SU-DHL-6 (cell line): ENCODE measurements at regions not wholly inside any gene's neighbourhood (a gene's known extent, or its start where the extent isn't known, plus 50 kb on each side); places are given as distances from the start of the nearest gene placed in this dataset.

Experiments
- H2AFZ ChIP-seq: fragments of 200-600 bp; sonication (generic); 2 replicates; pipeline ENCODE4 v1.6.1; 2014; ENCODE audit warnings: low read depth, mild to moderate bottlenecking, moderate library complexity, mixed read lengths, antibody characterized with exemption, low read length; ENCODE audit not compliant: severe bottlenecking
- H3F3A ChIP-seq: fragments of 200-600 bp; shearing (Covaris generic); 2 replicates; pipeline ENCODE4 v1.6.0; 2016; ENCODE audit warnings: antibody characterized with exemption, mild to moderate bottlenecking; ENCODE audit not compliant: insufficient read depth
- H3K27ac ChIP-seq: fragments of 200-600 bp; sonication (generic); 2 replicates; pipeline ENCODE4 v1.5.1; 2016; ENCODE audit warnings: low read depth, mild to moderate bottlenecking, low read length, moderate library complexity, mixed read lengths
- H3K27me3 ChIP-seq: fragments of 200-600 bp; sonication (generic), shearing (Covaris generic); 2 replicates; pipeline ENCODE4 v1.6.0; 2014; ENCODE audit warnings: mild to moderate bottlenecking, low read length
- H3K36me3 ChIP-seq: fragments of 200-600 bp; sonication (generic); 2 replicates; pipeline ENCODE4 v1.6.1; 2014; ENCODE audit warnings: mild to moderate bottlenecking, low read length, mixed read lengths
- H3K4me2 ChIP-seq: fragments of 300-600, 200-600 bp; shearing (Covaris generic), sonication (generic); 2 replicates; pipeline ENCODE4 v1.6.0; 2014; ENCODE audit warnings: low read length, low read depth, mild to moderate bottlenecking; ENCODE audit not compliant: poor library complexity, severe bottlenecking
- H3K4me3 ChIP-seq: fragments of 200-600 bp; sonication (generic); 2 replicates; pipeline ENCODE4 v1.5.1; 2014; ENCODE audit warnings: antibody characterized with exemption, low read length, mild to moderate bottlenecking, mixed read lengths; ENCODE audit not compliant: insufficient read depth, poor library complexity, severe bottlenecking
- H3K79me2 ChIP-seq: fragments of 200-600 bp; sonication (generic); 2 replicates; pipeline ENCODE4 v1.6.1; 2014; ENCODE audit warnings: mild to moderate bottlenecking, low read length, moderate library complexity; ENCODE audit not compliant: insufficient read depth
- H3K9ac ChIP-seq: fragments of 200-600 bp; sonication (generic); 2 replicates; pipeline ENCODE4 v1.7.0; 2014; ENCODE audit warnings: mild to moderate bottlenecking, low read length
- H3K9me2 ChIP-seq: fragments of 200-600 bp; sonication (generic); replicated peaks from 2 replicates; pipeline ENCODE4 v1.6.1; 2014; ENCODE audit warnings: low read length; ENCODE audit not compliant: insufficient read depth
- H3K9me3 ChIP-seq: fragments of 200-600 bp; sonication (generic); 2 replicates; pipeline ENCODE4 v1.6.1; 2014; ENCODE audit warnings: low read length, mixed read lengths; ENCODE audit not compliant: insufficient read depth
- H4K20me1 ChIP-seq: fragments of 200-600 bp; sonication (generic); 2 replicates; pipeline ENCODE4 v1.6.1; 2014; ENCODE audit warnings: low read depth, mild to moderate bottlenecking, antibody characterized with exemption, low read length, moderate library complexity, mixed read lengths
- EZH2phosphoT487 ChIP-seq: fragments of 200-600 bp; sonication (generic), shearing (Covaris generic); conservative IDR thresholded peaks from 2 replicates; pipeline ENCODE4 v1.6.1; 2018; ENCODE audit warnings: mild to moderate bottlenecking, antibody characterized with exemption, low read length, moderate library complexity, mixed read lengths
- TF ChIP-seq, protein P1 (sequence below): fragments of 200-600 bp; sonication (generic); IDR thresholded peaks from one replicate; pipeline ENCODE4 v1.5.1; 2017; ENCODE audit warnings: antibody characterized with exemption, mild to moderate bottlenecking, low read length, moderate library complexity; ENCODE audit not compliant: insufficient read depth, poor library complexity, severe bottlenecking

- Histone ChIP-seq H3K79me2 (no peaks in the 10 kb centered on the region), H3K36me3 (no peaks in the 10 kb centered on the region), H3K4me3 (no peak overlapping the region), H3K27ac (no peak overlapping the region), H2AFZ (no peak overlapping the region), H3K9me3 (peaks cover 5% of the 10 kb centered on the region; the same call in 1 of the 2 replicates), H3K9me2 (no peaks in the 10 kb centered on the region), H4K20me1 (no peaks in the 10 kb centered on the region), H3K27me3 (no peaks in the 10 kb centered on the region), H3F3A (no peaks in the 10 kb centered on the region), H3K9ac (no peak overlapping the region), H3K4me2 (no peak overlapping the region)
- TF ChIP-seq, protein P1, sequence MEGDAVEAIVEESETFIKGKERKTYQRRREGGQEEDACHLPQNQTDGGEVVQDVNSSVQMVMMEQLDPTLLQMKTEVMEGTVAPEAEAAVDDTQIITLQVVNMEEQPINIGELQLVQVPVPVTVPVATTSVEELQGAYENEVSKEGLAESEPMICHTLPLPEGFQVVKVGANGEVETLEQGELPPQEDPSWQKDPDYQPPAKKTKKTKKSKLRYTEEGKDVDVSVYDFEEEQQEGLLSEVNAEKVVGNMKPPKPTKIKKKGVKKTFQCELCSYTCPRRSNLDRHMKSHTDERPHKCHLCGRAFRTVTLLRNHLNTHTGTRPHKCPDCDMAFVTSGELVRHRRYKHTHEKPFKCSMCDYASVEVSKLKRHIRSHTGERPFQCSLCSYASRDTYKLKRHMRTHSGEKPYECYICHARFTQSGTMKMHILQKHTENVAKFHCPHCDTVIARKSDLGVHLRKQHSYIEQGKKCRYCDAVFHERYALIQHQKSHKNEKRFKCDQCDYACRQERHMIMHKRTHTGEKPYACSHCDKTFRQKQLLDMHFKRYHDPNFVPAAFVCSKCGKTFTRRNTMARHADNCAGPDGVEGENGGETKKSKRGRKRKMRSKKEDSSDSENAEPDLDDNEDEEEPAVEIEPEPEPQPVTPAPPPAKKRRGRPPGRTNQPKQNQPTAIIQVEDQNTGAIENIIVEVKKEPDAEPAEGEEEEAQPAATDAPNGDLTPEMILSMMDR = no peak
- TF ChIP-seq EZH2phosphoT487 = no peak
These were observed 569.0 kb downstream of the TAF11L14 start for GRCh38 chr5:18203296-18203695.

DNA sequence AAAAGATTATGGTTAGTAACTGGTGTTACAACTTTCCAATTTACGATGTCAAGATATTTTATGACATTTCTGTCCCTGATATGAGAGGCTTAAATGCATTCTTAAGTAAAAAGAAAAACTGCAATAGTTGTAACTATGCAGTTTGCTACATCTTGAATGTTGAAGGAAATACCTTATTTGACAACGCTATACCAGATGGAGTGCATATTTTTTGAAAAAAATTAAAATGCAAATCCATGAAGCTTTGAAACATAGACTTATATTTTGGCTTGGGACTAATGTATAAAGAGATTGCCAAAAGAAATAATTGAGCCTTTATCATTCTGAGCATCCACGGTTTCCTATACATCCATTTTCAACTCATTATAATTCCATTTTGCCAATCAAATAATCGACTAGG, 579.4 kb downstream of the TAF11L14 start:
- TF ChIP-seq, protein P1 = no peak
- no peak for TF ChIP-seq EZH2phosphoT487
- Histone ChIP-seq H3K27me3 (no peaks in the 10 kb centered on the region), H3K9me3 (no peaks in the 10 kb centered on the region), H4K20me1 (no peaks in the 10 kb centered on the region), H2AFZ (no peak overlapping the region), H3K79me2 (no peaks in the 10 kb centered on the region), H3F3A (no peaks in the 10 kb centered on the region), H3K9ac (no peak overlapping the region), H3K4me2 (no peak overlapping the region), H3K27ac (no peak overlapping the region), H3K36me3 (no peaks in the 10 kb centered on the region), H3K9me2 (no peaks in the 10 kb centered on the region), H3K4me3 (no peak overlapping the region)

DNA sequence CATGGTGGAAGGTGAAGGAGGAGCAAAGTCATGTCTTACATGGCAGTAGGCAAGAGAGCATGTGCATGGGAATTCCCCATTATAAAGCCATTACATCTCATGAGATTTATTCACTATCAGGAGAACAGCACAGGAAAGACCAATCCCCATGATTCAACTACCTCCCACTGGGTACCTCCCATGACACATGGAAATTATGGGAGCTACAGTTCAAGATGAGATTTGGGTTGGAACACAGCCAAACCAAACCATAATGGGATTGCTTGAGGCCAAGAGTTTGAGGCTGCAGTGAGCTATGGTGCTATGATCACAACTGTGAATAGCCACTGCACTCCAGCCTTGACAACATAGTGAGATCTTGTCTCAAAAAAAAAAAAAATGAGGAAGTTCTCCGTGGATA, 581.8 kb downstream of the TAF11L14 start:
- Histone ChIP-seq H3K79me2 (no peaks in the 10 kb centered on the region), H3K9ac (no peak overlapping the region), H3K27ac (no peak overlapping the region), H3F3A (no peaks in the 10 kb centered on the region), H4K20me1 (no peaks in the 10 kb centered on the region), H3K9me3 (no peaks in the 10 kb centered on the region), H3K9me2 (no peaks in the 10 kb centered on the region), H3K27me3 (no peaks in the 10 kb centered on the region), H3K4me3 (no peak overlapping the region), H3K4me2 (no peak overlapping the region), H3K36me3 (no peaks in the 10 kb centered on the region), H2AFZ (no peak overlapping the region)
- TF ChIP-seq, protein P1 = no peak
- no peak for TF ChIP-seq EZH2phosphoT487

GRCh38 chr5:18216729-18217128, 582.5 kb downstream of the TAF11L14 start:
- Histone ChIP-seq H3K79me2 (no peaks in the 10 kb centered on the region), H3K4me3 (no peak overlapping the region), H3K9me3 (no peaks in the 10 kb centered on the region), H3K36me3 (no peaks in the 10 kb centered on the region), H2AFZ (no peak overlapping the region), H4K20me1 (no peaks in the 10 kb centered on the region), H3F3A (no peaks in the 10 kb centered on the region), H3K9me2 (no peaks in the 10 kb centered on the region), H3K9ac (no peak overlapping the region), H3K4me2 (no peak overlapping the region), H3K27me3 (no peaks in the 10 kb centered on the region), H3K27ac (no peak overlapping the region)
- TF ChIP-seq EZH2phosphoT487 = no peak
- TF ChIP-seq, protein P1 = no peak
